K562 (cell line): ENCODE measurements at regions not wholly inside any gene's neighbourhood (a gene's known extent, or its start where the extent isn't known, plus 50 kb on each side); places are given as distances from the start of the nearest gene placed in this dataset.

ENCODE experiments used
- ATAC-seq: fragments of 200-7000 bp; cut with Tn5 transposase; 3 replicates; pipeline ENCODE4 v1.9.1; 2020; ENCODE audit warnings: moderate library complexity
- BruUV-seq: library from RNA; stranded (reverse); fragments of 400-500 nt; replicated peaks from 2 replicates; lab custom pipeline; 2021; lab: Mats Ljungman, UMichigan
- CTCF ChIA-PET: fragments of 300-600 bp; formaldehyde crosslinking; extraction: SDS; loops from one replicate; lab custom pipeline; 2021; ENCODE audit warnings: low intra/inter-chr PET ratio; lab: Yijun Ruan, JAX
- POLR2A ChIA-PET: fragments of 300-600, 350-650 bp; sonication (Branson Sonifier 250); formaldehyde crosslinking; extraction: SDS; loops from one replicate; lab custom pipeline; 2021; ENCODE audit warnings: antibody characterized with exemption, inconsistent platforms; lab: Yijun Ruan, JAX
- DNase-seq, 4 experiments: peaks; one replicate each; pipeline versions ENCODE4 v3.0.0 to v3.0.0-alpha.2; 2011 to 2018; ENCODE audit warnings: low spot score in 3 of 4, mixed read lengths in 3 of 4; ENCODE audit errors: extremely low read depth in 1 of 4
- FAIRE-seq: peaks from 2 replicates; lab custom pipeline; 2011; peaks lifted over from hg19 to GRCh38; lab: Jason Lieb, UNC
- H2AFZ ChIP-seq: 2 replicates; pipeline ENCODE4 v1.6.0; 2011; ENCODE audit warnings: low read depth, low read length, control low read depth, inconsistent platforms
- H3K27ac ChIP-seq: fragments of 200-600 bp; 3 replicates; pipeline ENCODE4 v1.8.0; 2011; ENCODE audit warnings: low read depth, mild to moderate bottlenecking, control low read depth, inconsistent platforms, low read length, moderate library complexity, mixed read lengths; ENCODE audit errors: extremely low read depth
- H3K27me3 ChIP-seq, 2 experiments: fragments of 300-600 bp in 1 of 2; 2 replicates in 1 of 2; 3 replicates in 1 of 2; pipeline versions ENCODE4 v1.6.0 to v1.8.0; 2011; ENCODE audit warnings: inconsistent platforms in 2 of 2, low read length in 2 of 2, mild to moderate bottlenecking in 1 of 2, mixed read lengths in 1 of 2, moderate library complexity in 1 of 2; ENCODE audit not compliant: control insufficient read depth in 2 of 2, insufficient read depth in 2 of 2
- H3K36me3 ChIP-seq: fragments of 300-600 bp; 3 replicates; pipeline ENCODE4 v1.8.0; 2011; ENCODE audit warnings: mild to moderate bottlenecking, low read length, inconsistent platforms; ENCODE audit not compliant: control insufficient read depth, insufficient read depth
- H3K4me1 ChIP-seq, 2 experiments: fragments of 200-600 bp in 1 of 2; replicated peaks in 1 of 2; 2 replicates in 1 of 2; 3 replicates in 1 of 2; pipeline versions ENCODE4 v1.5.1 to v1.8.0; 2011; ENCODE audit warnings: inconsistent platforms in 2 of 2, low read length in 2 of 2, mild to moderate bottlenecking in 1 of 2, mixed read lengths in 1 of 2, moderate library complexity in 1 of 2; ENCODE audit not compliant: control insufficient read depth in 2 of 2, insufficient read depth in 2 of 2
- H3K4me2 ChIP-seq: 2 replicates; pipeline ENCODE4 v1.6.1; 2011; ENCODE audit warnings: low read length, control low read depth, inconsistent platforms, mixed read lengths; ENCODE audit not compliant: insufficient read depth
- H3K4me3 ChIP-seq: fragments of 200-600 bp; sonication (generic), shearing (Covaris generic); 2 replicates; pipeline ENCODE4 v1.5.1; 2016; ENCODE audit warnings: control low read depth, inconsistent platforms
- H3K79me2 ChIP-seq: fragments of 200-600 bp; 3 replicates; pipeline ENCODE4 v1.8.0; 2011; ENCODE audit warnings: low read length, inconsistent platforms; ENCODE audit not compliant: control insufficient read depth, insufficient read depth
- H3K9ac ChIP-seq, 2 experiments: 2 replicates each; pipeline versions ENCODE4 v1.6.0 to v1.6.1; 2011; ENCODE audit warnings: low read depth in 2 of 2, low read length in 2 of 2, control low read depth in 1 of 2, inconsistent platforms in 1 of 2, mild to moderate bottlenecking in 1 of 2, mixed read lengths in 1 of 2; ENCODE audit not compliant: insufficient read depth in 1 of 2
- H3K9me1 ChIP-seq: one replicate; pipeline ENCODE4 v1.6.0; 2011; ENCODE audit warnings: inconsistent platforms, mild to moderate bottlenecking, low read length, moderate library complexity; ENCODE audit not compliant: control insufficient read depth, insufficient read depth
- H3K9me3 ChIP-seq: replicated peaks from 2 replicates; pipeline ENCODE4 v1.5.1; 2011; ENCODE audit warnings: low read depth, low read length, inconsistent platforms; ENCODE audit not compliant: control insufficient read depth, insufficient read depth
- H4K20me1 ChIP-seq: replicated peaks from 2 replicates; pipeline ENCODE4 v1.6.1; 2011; ENCODE audit warnings: low read length, inconsistent platforms, mixed read lengths; ENCODE audit not compliant: control insufficient read depth, insufficient read depth
- CBFA2T2 ChIP-seq: fragments of 450-650 bp; conservative IDR thresholded peaks from 2 replicates; pipeline ENCODE4 v1.6.1; 2017; ENCODE audit warnings: mild to moderate bottlenecking
- CHD1 ChIP-seq: fragments of 200-600 bp; sonication (generic); IDR thresholded peaks from one replicate; pipeline ENCODE4 v1.6.1; 2012; ENCODE audit warnings: mild to moderate bottlenecking, moderate library complexity, low read length, inconsistent platforms
- ELF4 ChIP-seq: fragments of 450-650 bp; formaldehyde crosslinking; IDR thresholded peaks from 2 replicates; pipeline ENCODE4 v1.4.0; 2022; ENCODE audit warnings: missing genetic modification characterization
- FOXJ3 ChIP-seq: sonication (generic); formaldehyde crosslinking; IDR thresholded peaks from 2 replicates; pipeline ENCODE4 v1.4.0; 2020; ENCODE audit warnings: mild to moderate bottlenecking, missing genetic modification reagents
- HDAC3 ChIP-seq: fragments of 450-650 bp; IDR thresholded peaks from 2 replicates; pipeline ENCODE4 v1.6.1; 2018; ENCODE audit warnings: borderline replicate concordance, mild to moderate bottlenecking, moderate library complexity; ENCODE audit not compliant: partially characterized antibody
- NONO ChIP-seq, 2 experiments: fragments of 200-400 bp in 1 of 2; fragments of 450-650 bp in 1 of 2; formaldehyde crosslinking in 1 of 2; IDR thresholded peaks; 2 replicates each; pipeline ENCODE4 v1.6.1; 2017; ENCODE audit warnings: low read depth in 2 of 2, mild to moderate bottlenecking in 2 of 2, moderate library complexity in 2 of 2, low read length in 1 of 2
- RFX1 ChIP-seq: fragments of 450-650 bp; IDR thresholded peaks from 2 replicates; pipeline ENCODE4 v1.6.1; 2016; ENCODE audit warnings: mild to moderate bottlenecking, moderate library complexity
- SMARCB1 ChIP-seq: IDR thresholded peaks from 2 replicates; pipeline ENCODE4 v1.6.1; 2011; ENCODE audit warnings: improper control_type of control experiment, low read depth; ENCODE audit not compliant: insufficient read length
- ZC3H11A ChIP-seq: IDR thresholded peaks from 2 replicates; pipeline ENCODE4 v1.6.1; 2012; ENCODE audit warnings: low read depth, low read length, improper control_type of control experiment
- ZKSCAN1 ChIP-seq: fragments of 150-350 bp; IDR thresholded peaks from 2 replicates; pipeline ENCODE4 v1.6.1; 2016; ENCODE audit warnings: low read depth, low read length
- ZNF408 ChIP-seq: fragments of 250-450 bp; sonication (Bioruptor Pico); IDR thresholded peaks from 2 replicates; pipeline ENCODE4 v1.4.0; 2020; ENCODE audit warnings: low read depth, mild to moderate bottlenecking, moderate library complexity
- ZNF75A ChIP-seq: fragments of 450-650 bp; formaldehyde crosslinking; IDR thresholded peaks from 2 replicates; pipeline ENCODE4 v1.4.0; 2020; ENCODE audit warnings: mild to moderate bottlenecking
- WGBS: fragments of 100-300 bp; shearing (Covaris generic); methylation state at CpG from one replicate; pipeline ENCODE4 v1.1.6; 2016; ENCODE audit warnings: low coverage, mixed read lengths; ENCODE audit not compliant: insufficient coverage; ENCODE audit errors: missing lambda C conversion rate; 5-methylcytosine and 5-hydroxymethylcytosine counted together
- in situ Hi-C: fragments of 300-500 bp; cut with MboI; formaldehyde crosslinking; loops from 4 replicates; pipeline ENCODE4 v1.15.0; 2018; ENCODE audit warnings: inconsistent platforms, mixed read lengths
- intact Hi-C: fragments of 100-400 bp; cut with micrococcal nuclease; formaldehyde crosslinking; loops from 2 replicates; pipeline ENCODE4 v1.14.2; 2022
- TF ChIP-seq, protein P1 (sequence below), 2 experiments: fragments of 450-650 bp in 1 of 2; sonication (generic) in 1 of 2; formaldehyde crosslinking; conservative IDR thresholded peaks; 2 replicates each; pipeline versions ENCODE4 v1.4.0 to v1.8.1; 2020 to 2022; ENCODE audit warnings: mild to moderate bottlenecking in 1 of 2, missing genetic modification reagents in 1 of 2
- TF ChIP-seq, protein P2 (sequence below): fragments of 250-450 bp; sonication (Bioruptor Pico); IDR thresholded peaks from 2 replicates; pipeline ENCODE4 v1.8.0; 2022; ENCODE audit warnings: inconsistent platforms
- TF ChIP-seq, protein P3 (sequence below): fragments of 250-450 bp; sonication (Bioruptor Pico); IDR thresholded peaks from 2 replicates; pipeline ENCODE4 v1.8.0; 2021; ENCODE audit warnings: moderate library complexity, mild to moderate bottlenecking, inconsistent platforms

DNA sequence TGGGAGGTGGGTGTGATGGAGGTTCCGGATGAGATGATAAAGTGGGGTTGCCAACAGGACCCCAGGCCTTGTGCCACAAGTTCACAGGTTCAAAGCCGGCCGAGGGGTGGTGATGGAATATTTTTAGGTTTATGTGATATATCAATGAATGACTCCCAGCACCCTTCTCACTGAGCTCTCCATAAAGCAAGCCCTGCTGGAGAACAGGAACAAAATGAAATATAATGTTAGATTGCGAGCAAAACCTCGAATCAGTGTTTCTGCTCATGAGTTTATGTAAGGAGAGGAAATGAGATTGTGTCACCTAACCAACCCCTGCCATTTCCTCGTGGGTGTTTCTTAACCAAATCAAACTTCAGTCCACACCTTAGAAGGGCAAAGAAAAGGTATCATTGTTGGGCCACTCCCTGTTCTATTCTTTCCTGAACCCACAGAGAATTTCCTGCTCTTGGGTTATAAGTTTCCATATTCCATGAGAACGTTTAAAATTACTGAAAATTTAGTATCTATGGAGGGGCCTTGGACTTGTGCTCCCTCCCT is 192.2 kb upstream of the EXOC2 start:
- Histone ChIP-seq H3K9ac (no peak overlapping the region), H3K4me1 (peaks cover 0 to 4% of the 10 kb centered on the region in 2 experiments; a peak in 1 of 5 replicates), H3K9me1 (no peaks in the 10 kb centered on the region), H3K27me3 (peaks cover 18 to 26% of the 10 kb centered on the region in 2 experiments; a peak in 4 of 5 replicates), H2AFZ (no peak overlapping the region), H3K4me3 (no peak overlapping the region)
- in situ Hi-C loops (no loop called here), intact Hi-C loops (no loop called here)
- no peak for DNase-seq
- no peak for FAIRE-seq
- BruUV-seq = no TSS peak
- no peak for ATAC-seq
- CTCF ChIA-PET = no interaction called here
- TF ChIP-seq ZNF75A (CRISPR knock-in tag) (no peak), HDAC3 (no peak)
- TF ChIP-seq, protein P1, sequence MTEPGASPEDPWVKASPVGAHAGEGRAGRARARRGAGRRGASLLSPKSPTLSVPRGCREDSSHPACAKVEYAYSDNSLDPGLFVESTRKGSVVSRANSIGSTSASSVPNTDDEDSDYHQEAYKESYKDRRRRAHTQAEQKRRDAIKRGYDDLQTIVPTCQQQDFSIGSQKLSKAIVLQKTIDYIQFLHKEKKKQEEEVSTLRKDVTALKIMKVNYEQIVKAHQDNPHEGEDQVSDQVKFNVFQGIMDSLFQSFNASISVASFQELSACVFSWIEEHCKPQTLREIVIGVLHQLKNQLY (CRISPR knock-in tag; conservative IDR thresholded peaks at IDR 0.05) = no peak
- TF ChIP-seq, all 486 proteins: peak for 0
- no peaks in the 10 kb centered on the region for H3K79me2 ChIP-seq
- H3K27ac ChIP-seq = no peak overlapping the region
- 0 out of 2 replicates have a peak, but pooled peaks cover 1% of the 10 kb centered on the region for H4K20me1 ChIP-seq
- no peaks in the 10 kb centered on the region for H3K36me3 ChIP-seq
- POLR2A ChIA-PET = no interaction called here
- no peaks in the 10 kb centered on the region for H3K9me3 ChIP-seq
- H3K4me2 ChIP-seq = no peak overlapping the region
- WGBS = under 1% methylated on average over 7 of the region's 7 CpGs

DNA sequence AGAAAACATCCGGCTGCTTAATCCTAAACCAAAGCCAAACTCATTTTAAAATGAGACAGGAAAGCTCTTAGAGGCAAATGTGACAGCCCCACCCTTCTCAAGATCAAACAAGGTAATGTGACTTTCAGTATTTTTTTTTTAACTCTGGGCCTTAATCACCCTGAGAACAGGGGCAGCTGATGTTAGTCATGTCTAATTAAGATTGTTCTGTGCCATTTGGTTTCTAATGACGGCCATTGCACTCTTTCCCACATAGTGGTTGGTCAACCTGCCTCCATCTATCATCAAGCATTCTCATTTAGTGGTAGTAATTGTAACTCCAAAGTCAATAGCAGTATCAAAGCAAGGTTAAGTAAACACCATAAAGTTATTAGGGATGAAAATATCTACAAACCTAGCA is 191.6 kb upstream of the EXOC2 start:
- H3K9me3 ChIP-seq = no peaks in the 10 kb centered on the region
- FAIRE-seq = no peak
- H3K4me3 ChIP-seq = no peak overlapping the region
- CTCF ChIA-PET = no interaction called here
- POLR2A ChIA-PET = no interaction called here
- H4K20me1 ChIP-seq = no peaks in the 10 kb centered on the region
- no peak overlapping the region for H3K27ac ChIP-seq
- DNase-seq = no peak
- H3K4me2 ChIP-seq = no peak overlapping the region
- WGBS = 2% methylated on average over 2 of the region's 2 CpGs
- in situ Hi-C loops (no loop called here), intact Hi-C loops (no loop called here)
- H3K9me1 ChIP-seq = no peaks in the 10 kb centered on the region
- ATAC-seq = no peak
- H3K4me1 ChIP-seq = peaks cover 0 to 4% of the 10 kb centered on the region in 2 experiments; a peak in 1 of 5 replicates
- H3K79me2 ChIP-seq = no peaks in the 10 kb centered on the region
- H2AFZ ChIP-seq = no peak overlapping the region
- no TSS peak for BruUV-seq
- H3K9ac ChIP-seq = no peak overlapping the region
- peaks cover 18 to 26% of the 10 kb centered on the region in 2 experiments; a peak in 4 of 5 replicates for H3K27me3 ChIP-seq
- no peaks in the 10 kb centered on the region for H3K36me3 ChIP-seq
- no peak for TF ChIP-seq RFX1
- no peak for TF ChIP-seq ELF4 (CRISPR knock-in tag)
- TF ChIP-seq FOXJ3 (CRISPR knock-in tag) = no peak
- no peak for TF ChIP-seq NONO (IDR thresholded peaks at IDR 0.05; ENCODE audit: low read depth in 2 of 2, low read length in 1 of 2)
- no peak for TF ChIP-seq SMARCB1
- no peak for TF ChIP-seq ZNF408 (CRISPR knock-in tag)
- no peak for TF ChIP-seq ZC3H11A
- no peak for TF ChIP-seq CHD1
- TF ChIP-seq, protein P2, sequence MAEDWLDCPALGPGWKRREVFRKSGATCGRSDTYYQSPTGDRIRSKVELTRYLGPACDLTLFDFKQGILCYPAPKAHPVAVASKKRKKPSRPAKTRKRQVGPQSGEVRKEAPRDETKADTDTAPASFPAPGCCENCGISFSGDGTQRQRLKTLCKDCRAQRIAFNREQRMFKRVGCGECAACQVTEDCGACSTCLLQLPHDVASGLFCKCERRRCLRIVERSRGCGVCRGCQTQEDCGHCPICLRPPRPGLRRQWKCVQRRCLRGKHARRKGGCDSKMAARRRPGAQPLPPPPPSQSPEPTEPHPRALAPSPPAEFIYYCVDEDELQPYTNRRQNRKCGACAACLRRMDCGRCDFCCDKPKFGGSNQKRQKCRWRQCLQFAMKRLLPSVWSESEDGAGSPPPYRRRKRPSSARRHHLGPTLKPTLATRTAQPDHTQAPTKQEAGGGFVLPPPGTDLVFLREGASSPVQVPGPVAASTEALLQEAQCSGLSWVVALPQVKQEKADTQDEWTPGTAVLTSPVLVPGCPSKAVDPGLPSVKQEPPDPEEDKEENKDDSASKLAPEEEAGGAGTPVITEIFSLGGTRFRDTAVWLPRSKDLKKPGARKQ = no peak
- TF ChIP-seq CBFA2T2 = no peak
- TF ChIP-seq, protein P3, sequence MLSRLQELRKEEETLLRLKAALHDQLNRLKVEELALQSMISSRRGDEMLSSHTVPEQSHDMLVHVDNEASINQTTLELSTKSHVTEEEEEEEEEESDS = no peak
- TF ChIP-seq ZKSCAN1 = no peak
